Mucosa of rectum (tissue), 2 donors: ENCODE measurements at regions not wholly inside any gene's neighbourhood (a gene's known extent, or its start where the extent isn't known, plus 50 kb on each side); places are given as distances from the start of the nearest gene placed in this dataset.

Source experiments
- H3K27ac ChIP-seq, 2 donors: one replicate each; pipeline ENCODE4 v1.7.0; 2013; ENCODE audit warnings: inconsistent platforms in 2 of 2, low read depth in 2 of 2, low read length in 2 of 2
- H3K27me3 ChIP-seq, 2 donors: one replicate each; pipeline ENCODE4 v1.7.0; 2013; ENCODE audit warnings: low read length in 2 of 2; ENCODE audit not compliant: control insufficient read depth in 2 of 2, insufficient read depth in 2 of 2
- H3K36me3 ChIP-seq, 2 donors: one replicate each; pipeline ENCODE4 v1.7.0; 2013; ENCODE audit warnings: low read length in 2 of 2; ENCODE audit not compliant: control insufficient read depth in 2 of 2, insufficient read depth in 2 of 2
- H3K4me1 ChIP-seq, 2 donors: one replicate each; pipeline ENCODE4 v1.7.0; 2013; ENCODE audit warnings: low read length in 2 of 2, mild to moderate bottlenecking in 1 of 2; ENCODE audit not compliant: control insufficient read depth in 2 of 2, insufficient read depth in 2 of 2
- H3K4me3 ChIP-seq, 2 donors: one replicate each; pipeline ENCODE4 v1.7.0; 2013; ENCODE audit warnings: low read length in 2 of 2
- H3K9ac ChIP-seq, 2 donors: one replicate each; pipeline ENCODE4 v1.7.0; 2013; ENCODE audit warnings: low read length in 2 of 2, low read depth in 1 of 2, mild to moderate bottlenecking in 1 of 2
- H3K9me3 ChIP-seq, 2 donors: one replicate each; pipeline ENCODE4 v1.7.0; 2013; ENCODE audit warnings: low read length in 2 of 2; ENCODE audit not compliant: control insufficient read depth in 2 of 2
- donor health status: healthy.
- donor health status: Normal muscosa, but diverticular disease.

GRCh38 chr11:134785660-134786284 is 373.7 kb upstream of the B3GAT1 start:
- Histone ChIP-seq H3K4me1 (no peaks in the 10 kb centered on the region), H3K9ac (no peak overlapping the region), H3K9me3 (no peaks in the 10 kb centered on the region), H3K36me3 (no peaks in the 10 kb centered on the region), H3K27me3 (no peaks in the 10 kb centered on the region), H3K4me3 (no peak overlapping the region), H3K27ac (no peak overlapping the region)

- H3K9ac ChIP-seq = no peak overlapping the region
- H3K4me3 ChIP-seq = no peak overlapping the region
- no peaks in the 10 kb centered on the region for H3K36me3 ChIP-seq
- no peaks in the 10 kb centered on the region for H3K9me3 ChIP-seq
- no peak overlapping the region for H3K27ac ChIP-seq
- no peaks in the 10 kb centered on the region for H3K4me1 ChIP-seq
- no peaks in the 10 kb centered on the region for H3K27me3 ChIP-seq
These were observed 373.0 kb upstream of the B3GAT1 start for GRCh38 chr11:134785059-134785458.

- H3K9ac ChIP-seq = no peak overlapping the region
- H3K4me3 ChIP-seq = no peak overlapping the region
- no peaks in the 10 kb centered on the region for H3K4me1 ChIP-seq
- no peaks in the 10 kb centered on the region for H3K9me3 ChIP-seq
- H3K36me3 ChIP-seq = no peaks in the 10 kb centered on the region
- H3K27ac ChIP-seq = no peak overlapping the region
- no peaks in the 10 kb centered on the region for H3K27me3 ChIP-seq
These were observed 372.5 kb upstream of the B3GAT1 start for GRCh38 chr11:134784568-134784967.

- no peak overlapping the region for H3K9ac ChIP-seq
These were observed 372.0 kb upstream of the B3GAT1 start for GRCh38 chr11:134784046-134784445.

GRCh38 chr11:134783234-134783633 is 371.2 kb upstream of the B3GAT1 start:
- Histone ChIP-seq H3K36me3 (no peaks in the 10 kb centered on the region), H3K4me1 (no peaks in the 10 kb centered on the region), H3K9ac (no peak overlapping the region), H3K4me3 (no peak overlapping the region), H3K9me3 (no peaks in the 10 kb centered on the region), H3K27ac (no peak overlapping the region), H3K27me3 (no peaks in the 10 kb centered on the region)

More at GRCh38 chr11:134784046-134784445, 372.0 kb upstream of the B3GAT1 start:
- H3K27me3 ChIP-seq = no peaks in the 10 kb centered on the region
- no peak overlapping the region for H3K4me3 ChIP-seq
- no peak overlapping the region for H3K27ac ChIP-seq
- no peaks in the 10 kb centered on the region for H3K4me1 ChIP-seq
- no peaks in the 10 kb centered on the region for H3K36me3 ChIP-seq
- H3K9me3 ChIP-seq = no peaks in the 10 kb centered on the region

GRCh38 chr11:134781380-134781866 is 369.4 kb upstream of the B3GAT1 start:
- Histone ChIP-seq H3K36me3 (no peaks in the 10 kb centered on the region), H3K27me3 (no peaks in the 10 kb centered on the region), H3K27ac (no peak overlapping the region)

GRCh38 chr11:134780486-134781147 is 368.6 kb upstream of the B3GAT1 start:
- H3K27me3 ChIP-seq = no peaks in the 10 kb centered on the region

More at GRCh38 chr11:134781380-134781866, 369.4 kb upstream of the B3GAT1 start:
- Histone ChIP-seq H3K9me3 (no peaks in the 10 kb centered on the region), H3K9ac (no peak overlapping the region), H3K4me3 (no peak overlapping the region), H3K4me1 (no peaks in the 10 kb centered on the region)

GRCh38 chr11:134779179-134779578 is 367.1 kb upstream of the B3GAT1 start:
- H3K4me3 ChIP-seq = no peak overlapping the region
- H3K4me1 ChIP-seq = no peaks in the 10 kb centered on the region
- no peaks in the 10 kb centered on the region for H3K36me3 ChIP-seq
- H3K27ac ChIP-seq = no peak overlapping the region
- H3K9ac ChIP-seq = no peak overlapping the region
- no peaks in the 10 kb centered on the region for H3K9me3 ChIP-seq
- H3K27me3 ChIP-seq = no peaks in the 10 kb centered on the region

More at GRCh38 chr11:134780486-134781147, 368.6 kb upstream of the B3GAT1 start:
- no peak overlapping the region for H3K27ac ChIP-seq
- H3K4me3 ChIP-seq = no peak overlapping the region
- H3K4me1 ChIP-seq = no peaks in the 10 kb centered on the region
- no peaks in the 10 kb centered on the region for H3K9me3 ChIP-seq
- no peaks in the 10 kb centered on the region for H3K36me3 ChIP-seq
- no peak overlapping the region for H3K9ac ChIP-seq

GRCh38 chr11:134768463-134768862 is 356.4 kb upstream of the B3GAT1 start:
- H3K4me1 ChIP-seq = no peaks in the 10 kb centered on the region
- H3K9me3 ChIP-seq = no peaks in the 10 kb centered on the region
- no peak overlapping the region for H3K9ac ChIP-seq
- H3K4me3 ChIP-seq = no peak overlapping the region
- H3K27ac ChIP-seq = no peak overlapping the region
- H3K36me3 ChIP-seq = no peaks in the 10 kb centered on the region
- no peaks in the 10 kb centered on the region for H3K27me3 ChIP-seq

GRCh38 chr11:134765565-134765964 is 353.5 kb upstream of the B3GAT1 start:
- H3K27ac ChIP-seq = no peak overlapping the region
- no peak overlapping the region for H3K9ac ChIP-seq
- no peaks in the 10 kb centered on the region for H3K27me3 ChIP-seq
- H3K4me3 ChIP-seq = no peak overlapping the region
- no peaks in the 10 kb centered on the region for H3K36me3 ChIP-seq
- H3K9me3 ChIP-seq = no peaks in the 10 kb centered on the region
- no peaks in the 10 kb centered on the region for H3K4me1 ChIP-seq
